NCI-H510A (cell line): ENCODE measurements at regions not wholly inside any gene's neighbourhood (a gene's known extent, or its start where the extent isn't known, plus 50 kb on each side); places are given as distances from the start of the nearest gene placed in this dataset.
"Not testable (repeated sequence)": the region's sequence is repeated elsewhere in the genome, so short reads cannot be mapped to it uniquely, and the experiment has no call there.

Experiments used
- DNase-seq: peaks from one replicate; lab custom pipeline; 2025; lab: John Stamatoyannopoulos, UW

DNA sequence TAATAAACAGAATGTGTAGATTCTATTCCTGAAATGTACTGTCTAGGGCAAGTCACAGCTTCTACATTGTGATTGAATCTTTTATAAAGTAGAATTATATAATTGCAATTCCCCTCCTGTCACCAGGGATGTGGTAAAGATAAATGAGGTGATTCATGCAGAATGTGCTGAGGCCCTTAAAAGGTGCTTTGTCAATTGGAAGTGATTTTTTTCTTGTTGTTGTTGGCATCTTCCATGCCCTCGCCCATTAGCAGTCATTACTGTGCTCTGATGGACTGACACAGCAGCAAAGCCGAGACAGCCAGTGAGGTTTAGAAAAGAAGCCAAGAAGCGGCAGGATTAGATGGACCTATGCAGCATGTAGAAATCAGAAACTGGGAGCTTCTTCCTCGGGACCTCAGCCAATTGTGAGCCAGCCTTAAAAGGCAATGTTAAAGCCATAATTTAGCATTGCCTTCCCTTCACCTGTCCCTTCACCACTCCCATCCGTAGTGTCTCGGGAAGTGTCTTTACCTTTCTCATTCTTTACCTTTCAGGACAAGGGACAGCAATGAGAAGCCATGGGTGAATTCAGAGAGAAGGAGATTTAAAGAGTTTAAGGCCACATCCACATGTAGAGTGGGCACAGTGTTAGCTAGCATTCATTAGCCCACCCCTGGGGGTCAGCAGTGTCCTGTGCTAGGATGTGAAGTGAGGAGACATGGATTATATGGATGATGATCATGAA, 257.8 kb downstream of the PLK2 start:
- no peak for DNase-seq

DNA sequence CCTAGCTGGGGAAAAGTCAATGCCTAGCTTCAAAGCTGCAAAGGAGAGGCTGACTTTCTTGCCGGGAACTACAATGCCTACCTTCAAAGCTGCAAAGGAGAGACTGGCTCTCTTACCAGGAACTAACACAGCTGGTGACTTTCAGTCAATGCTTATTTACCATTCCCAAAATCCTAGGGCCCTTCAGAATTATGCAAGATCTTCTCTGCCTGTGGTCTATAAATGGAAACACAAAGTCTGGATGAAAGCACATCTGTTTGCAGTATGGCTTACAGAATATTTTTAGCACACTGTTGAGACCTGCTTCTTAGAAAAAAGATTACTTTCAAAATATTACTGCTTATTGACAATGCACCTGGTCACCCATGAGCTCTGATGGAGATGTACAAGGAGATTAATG, 259.4 kb downstream of the PLK2 start:
- DNase-seq: no peak

DNA sequence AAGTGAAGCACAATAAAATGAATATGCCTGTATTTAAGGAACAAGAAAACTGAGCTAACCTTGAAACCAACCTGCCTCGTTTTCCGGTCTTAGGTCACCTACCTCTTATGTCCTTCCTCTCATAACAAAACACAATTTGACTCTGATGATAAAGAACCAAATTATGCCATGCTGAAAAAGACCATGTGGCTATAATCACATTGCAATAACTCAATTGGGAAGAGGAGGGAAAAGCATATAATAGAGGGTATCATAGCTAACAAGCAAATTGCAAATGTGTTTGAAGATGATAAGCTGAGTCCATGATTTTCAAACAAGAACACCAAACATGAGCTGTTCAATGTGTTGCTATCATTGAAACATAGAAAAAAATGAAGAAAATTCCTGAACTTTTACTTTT, 260.8 kb downstream of the PLK2 start:
- no peak for DNase-seq

DNA sequence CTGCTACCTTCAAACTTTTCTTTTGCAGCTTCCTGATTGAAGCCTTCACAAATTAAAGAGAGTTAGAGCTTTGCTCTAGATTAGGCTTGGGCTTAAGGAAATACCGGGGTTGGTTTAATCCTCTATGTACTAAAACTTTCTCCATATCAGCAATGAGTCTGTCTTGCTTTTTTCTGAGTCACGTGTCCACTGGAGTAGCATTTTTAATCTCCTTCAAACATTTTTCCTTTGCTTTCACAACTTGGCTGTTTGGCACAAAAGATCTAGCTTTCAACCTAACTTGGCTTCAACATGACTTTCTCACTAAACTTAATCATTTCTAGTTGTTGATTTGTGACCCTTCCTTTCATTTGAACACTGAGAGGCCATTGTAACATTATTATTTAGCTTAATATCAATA, 261.6 kb downstream of the PLK2 start:
- DNase-seq: no peak

DNA sequence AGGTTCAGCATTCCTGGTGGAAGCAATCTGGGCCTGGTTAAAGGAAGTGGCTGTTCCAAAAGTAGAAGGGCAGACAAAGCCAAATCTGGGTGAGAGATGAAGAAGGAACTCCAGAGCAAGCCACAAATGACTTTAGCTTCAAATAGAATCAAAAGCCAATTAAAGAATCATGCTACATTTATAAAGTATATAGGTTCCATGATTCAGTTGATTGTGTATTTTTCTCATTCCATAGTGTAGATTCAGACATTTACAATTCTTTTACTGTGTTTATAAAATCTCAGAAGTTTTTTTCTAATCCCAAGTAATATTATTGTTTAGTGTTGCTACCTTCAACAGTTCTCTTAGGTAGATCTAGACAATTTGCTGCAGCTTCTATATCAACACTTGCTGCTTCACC, 262.0 kb downstream of the PLK2 start:
- no peak for DNase-seq

DNA sequence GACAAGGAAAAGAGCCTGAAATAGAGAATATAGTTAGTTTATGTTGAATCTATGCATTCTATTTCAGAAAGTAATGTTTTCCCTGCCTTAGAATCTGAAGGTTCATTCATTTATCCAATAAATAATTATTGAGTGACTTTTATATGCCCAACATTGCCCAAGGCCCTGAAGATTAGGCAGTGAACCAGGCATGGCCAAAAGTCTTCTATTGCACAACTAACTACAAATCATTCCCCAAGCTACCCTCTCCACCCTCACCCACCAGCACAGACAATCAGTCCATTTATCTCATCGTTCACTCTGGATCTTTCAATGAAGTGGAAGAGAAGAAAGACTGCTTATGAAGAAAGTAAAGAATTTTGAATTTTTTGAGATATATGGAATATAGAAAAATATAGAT, 268.4 kb downstream of the PLK2 start:
- no peak for DNase-seq

DNA sequence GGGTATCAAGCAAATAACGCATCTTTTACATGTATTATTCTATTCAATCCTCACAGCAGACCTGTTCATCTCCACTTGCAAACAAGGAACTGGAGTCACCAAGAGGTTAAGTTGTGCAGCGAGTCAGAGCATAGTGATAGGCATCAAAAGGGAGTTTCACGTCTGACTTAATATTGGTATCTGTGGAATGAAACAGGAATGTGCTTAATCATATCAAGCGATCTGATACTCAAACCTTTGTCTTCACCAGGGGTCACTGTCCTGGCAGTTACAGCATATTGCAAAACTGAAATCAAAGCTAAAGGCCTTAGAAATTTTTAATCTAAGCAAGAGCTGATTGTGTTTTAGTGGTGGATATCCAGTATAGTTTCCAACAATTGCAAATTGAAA, 271.6 kb downstream of the PLK2 start:
- no peak for DNase-seq

DNA sequence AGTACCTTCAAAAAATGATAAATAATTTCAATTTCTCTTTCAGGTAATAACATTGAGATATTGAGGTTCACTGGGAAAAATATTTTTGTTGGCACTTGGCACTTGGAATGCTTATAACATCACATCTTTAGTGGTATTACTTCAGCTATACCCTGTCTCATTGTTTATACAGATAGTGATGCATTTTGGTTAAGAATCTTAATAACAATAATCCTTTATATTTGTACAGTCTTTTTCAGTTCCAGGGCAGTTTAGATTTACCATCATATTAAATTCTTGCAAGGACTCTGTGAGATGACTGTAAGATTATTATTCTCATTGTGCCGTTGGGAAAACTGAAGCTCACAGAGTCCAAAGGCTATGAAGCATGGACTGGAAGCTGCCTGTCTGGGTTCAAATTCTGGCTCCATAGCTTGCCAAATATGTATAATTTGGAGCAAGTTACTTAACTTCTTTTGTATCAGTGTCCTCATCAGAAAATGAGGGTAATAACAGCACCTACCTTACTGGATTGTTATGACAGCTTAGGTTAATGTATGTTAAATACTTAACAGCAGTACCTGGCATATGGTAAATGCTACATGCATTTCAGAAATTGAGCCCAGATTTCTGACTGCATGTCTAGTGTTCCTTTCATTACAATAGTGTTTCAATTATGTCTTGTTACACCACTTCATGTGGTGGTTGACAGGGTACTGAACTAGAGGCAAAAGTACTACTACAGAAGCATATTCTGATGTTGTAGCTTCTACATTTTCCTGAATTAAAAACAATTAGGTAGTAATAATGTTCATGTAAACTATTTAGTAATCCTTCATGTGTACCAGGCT, 272.2 kb downstream of the PLK2 start:
- DNase-seq: no peak

DNA sequence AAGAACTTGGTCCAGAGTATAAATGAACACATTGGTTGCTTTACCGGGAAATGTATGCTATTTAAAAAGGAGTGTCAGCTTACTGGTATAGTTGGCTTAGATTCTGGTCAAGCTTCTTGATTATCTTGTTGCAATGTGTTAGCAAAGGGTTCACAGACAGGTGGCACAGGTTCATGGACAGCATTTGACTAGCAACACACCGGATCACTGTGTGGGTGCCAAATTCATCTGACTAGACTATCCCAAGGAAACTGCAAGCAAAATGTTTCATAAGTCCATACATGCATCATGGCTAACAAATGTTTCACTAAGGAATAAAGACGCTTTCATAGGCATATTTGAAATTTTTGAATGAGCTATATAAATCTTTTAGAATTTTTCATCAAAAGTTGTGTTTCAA, 274.1 kb downstream of the PLK2 start:
- DNase-seq: no peak

DNA sequence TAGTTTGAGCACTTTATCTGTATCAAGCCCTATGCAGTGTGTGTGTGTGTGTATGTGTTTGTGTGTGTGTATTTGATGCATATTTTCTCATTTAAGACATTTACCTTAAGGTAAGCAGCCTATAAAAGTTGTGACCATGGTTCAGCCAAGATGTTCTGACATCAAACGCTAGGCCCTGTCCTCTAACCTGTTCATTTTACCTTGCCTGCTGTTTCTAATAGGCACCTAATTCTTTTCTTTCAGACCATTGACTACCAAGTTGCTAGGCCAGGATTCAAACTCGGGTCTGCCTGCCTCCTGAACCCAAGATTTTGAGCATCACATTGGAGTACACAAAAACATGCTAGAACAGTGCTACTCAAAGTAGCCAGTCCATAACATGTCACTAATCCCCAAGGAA, 274.5 kb downstream of the PLK2 start:
- no peak for DNase-seq

DNA sequence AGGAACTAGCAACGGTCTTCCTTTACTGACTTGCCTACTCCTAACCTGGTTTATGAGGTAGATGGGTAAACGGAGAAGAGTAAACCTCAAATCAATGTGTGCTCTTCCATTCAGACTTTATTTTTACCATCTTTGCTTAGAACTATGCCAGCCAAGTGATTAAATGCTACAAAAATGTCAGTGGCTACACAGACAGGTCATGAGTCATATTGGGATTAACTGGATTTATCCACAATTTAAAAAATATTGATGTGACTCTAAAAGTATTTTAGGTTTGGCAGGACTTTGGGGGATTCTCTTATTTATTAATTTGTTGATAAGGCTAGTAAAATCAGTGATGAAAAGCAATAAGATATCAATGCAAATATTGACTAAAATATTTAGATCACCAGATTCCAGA, 275.0 kb downstream of the PLK2 start:
- DNase-seq: no peak

DNA sequence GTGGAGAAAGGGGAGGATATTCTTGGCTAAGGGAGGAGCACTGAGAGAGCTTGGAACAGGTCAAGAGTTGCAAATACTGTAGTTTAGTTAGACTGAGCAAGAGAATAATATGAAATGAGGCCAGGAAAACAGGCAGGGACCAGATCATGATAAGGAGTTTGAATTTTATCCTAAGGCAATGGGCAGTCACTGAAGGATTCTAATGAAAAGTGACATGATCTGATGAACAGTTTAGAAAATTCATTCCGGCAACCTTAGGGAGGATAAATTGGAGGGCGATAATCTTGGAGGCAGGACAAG, 276.1 kb downstream of the PLK2 start:
- DNase-seq: no peak

DNA sequence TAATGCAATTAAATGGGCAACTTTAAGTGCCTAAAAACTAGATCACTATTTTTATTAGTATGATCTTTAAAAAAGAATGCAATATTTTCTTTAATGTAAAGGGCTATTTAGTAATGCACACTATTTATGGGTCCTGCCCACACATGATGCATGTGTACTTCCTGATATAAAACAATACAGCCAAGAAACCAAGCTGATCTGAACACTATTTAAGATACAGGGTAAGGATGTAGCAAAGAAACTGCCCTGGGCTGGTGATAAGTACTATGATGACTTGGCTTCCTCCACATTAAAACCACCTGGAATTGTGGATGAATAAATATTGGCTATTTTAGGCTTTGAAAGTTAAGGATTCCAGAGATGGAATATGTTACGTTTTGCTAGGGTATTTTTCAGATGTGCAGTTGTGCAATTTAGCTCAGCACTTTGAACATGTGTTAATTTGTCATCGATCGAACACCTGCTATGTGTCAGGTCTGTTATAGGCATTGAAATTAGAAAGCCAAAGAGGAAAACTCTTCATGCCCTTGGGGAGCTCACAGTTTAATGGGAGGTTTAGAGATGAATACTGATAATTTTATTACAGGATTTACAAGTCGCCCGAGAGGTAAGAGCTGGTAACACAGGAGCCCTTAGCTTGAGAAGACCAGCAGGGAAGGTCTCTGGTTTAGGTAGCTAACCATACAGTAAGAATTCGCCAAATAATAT, 276.7 kb downstream of the PLK2 start:
- no peak for DNase-seq

DNA sequence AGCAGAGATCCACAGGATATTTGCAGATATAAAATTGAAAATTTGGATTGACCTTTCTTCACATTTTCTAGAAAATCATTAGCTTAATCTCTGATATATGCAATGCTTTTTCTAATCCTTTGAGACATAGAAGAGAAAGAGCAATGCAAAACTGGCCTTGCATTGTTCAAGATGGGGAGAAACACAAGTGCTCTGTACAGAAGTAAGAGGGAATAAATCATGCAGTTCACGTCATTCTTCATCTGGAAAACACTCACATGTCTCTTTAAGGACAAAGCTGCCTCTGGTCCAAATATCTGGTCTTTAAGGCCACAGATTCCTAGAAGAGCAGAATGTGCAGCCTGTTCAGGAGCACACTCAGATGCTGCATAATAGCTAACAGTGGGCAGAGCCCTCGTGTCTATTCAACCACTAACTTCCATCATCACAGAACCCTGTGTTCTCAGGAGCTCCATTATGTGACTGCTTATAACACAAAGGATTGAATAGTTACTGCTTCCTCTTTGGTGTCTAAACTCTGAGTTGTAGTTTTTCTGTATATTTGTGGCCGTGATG, 277.5 kb downstream of the PLK2 start:
- no peak for DNase-seq

DNA sequence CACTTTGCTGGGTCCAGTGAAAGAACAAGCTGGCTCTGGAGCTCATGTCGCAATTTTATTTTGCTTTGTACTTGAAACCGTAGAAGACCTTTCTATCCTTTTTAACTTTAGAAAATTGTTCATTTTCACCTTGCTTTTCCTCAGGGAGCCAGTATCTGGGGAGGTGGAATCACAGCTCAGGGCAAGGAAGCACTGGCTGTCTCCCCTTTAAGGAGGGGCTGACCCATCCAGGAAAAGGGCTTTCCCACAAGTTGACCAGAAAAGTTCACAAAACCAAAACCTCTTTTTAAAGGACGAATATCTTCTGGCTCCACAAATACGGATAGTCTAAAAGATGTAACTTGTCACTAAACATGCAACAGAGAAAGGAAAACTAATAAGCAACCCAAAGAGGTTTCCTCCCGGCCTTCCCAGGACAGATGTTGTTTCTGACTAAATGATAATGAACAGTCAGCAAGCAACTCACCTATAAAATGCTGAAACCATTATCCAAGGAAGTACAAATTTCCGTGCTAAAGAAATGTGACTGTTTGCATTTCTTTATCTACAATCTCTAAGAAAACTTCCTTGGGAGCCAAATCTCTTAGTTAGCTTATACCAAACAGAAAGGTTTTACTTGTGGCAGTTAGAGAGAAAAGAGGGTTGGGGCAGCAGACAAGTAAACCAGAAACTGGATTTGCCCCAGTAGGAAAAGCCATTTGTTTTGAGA, 278.2 kb downstream of the PLK2 start:
- no peak for DNase-seq

DNA sequence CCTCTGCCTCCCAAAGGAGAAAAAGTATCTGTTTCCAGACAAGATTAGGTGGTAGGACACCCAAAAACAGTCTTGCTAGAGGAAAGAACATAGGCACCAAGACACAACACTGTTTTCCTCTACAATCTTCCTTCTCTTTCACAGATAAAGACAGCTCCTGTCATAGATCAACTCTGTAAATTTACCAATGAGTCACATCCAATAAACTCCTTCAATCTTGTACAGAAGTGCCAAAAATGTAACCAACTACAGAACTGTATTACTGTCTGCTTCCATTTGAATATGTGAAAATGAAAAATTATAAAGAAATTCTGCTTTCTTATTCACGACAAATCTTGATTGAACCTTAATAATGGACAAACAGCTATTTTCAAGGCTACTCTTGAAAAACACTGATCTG, 286.9 kb downstream of the PLK2 start:
- no peak for DNase-seq

DNA sequence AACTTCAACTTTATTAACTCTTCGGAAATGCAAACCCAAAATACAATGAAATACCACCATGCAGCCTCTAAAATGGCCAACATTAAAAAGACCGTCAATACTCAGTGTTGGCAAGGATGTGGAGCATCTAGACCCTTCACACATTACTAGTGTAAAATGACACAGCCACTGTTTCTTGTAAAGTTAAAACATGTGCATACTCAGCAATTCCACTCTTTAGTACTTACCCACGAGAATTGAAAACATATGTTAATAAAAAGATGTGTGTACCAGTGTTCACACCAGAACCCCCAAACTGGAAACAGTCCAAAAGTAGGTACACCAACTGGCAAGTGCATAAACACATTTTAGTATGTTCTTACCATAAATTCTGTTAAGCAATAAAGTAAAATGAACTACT, 294.7 kb downstream of the PLK2 start:
- no peak for DNase-seq

DNA sequence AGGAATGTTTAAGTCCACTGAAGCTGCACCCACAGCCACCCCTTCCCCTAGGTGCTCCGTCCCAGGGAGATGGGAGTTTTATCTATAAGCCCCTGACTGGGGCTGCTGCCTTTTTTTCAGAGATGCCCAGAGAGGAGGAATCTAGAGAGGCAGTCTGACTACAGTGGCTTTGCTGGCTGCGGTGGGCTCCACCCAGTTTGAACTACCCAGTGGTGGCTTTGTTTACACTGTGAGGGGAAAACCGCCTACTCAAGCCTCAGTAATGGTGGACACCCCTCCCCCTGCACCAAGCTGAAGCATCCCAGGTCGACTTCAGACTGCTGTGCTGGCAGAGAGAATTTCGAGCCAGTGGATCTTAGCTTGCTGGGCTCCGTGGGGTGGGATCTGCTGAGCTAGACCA, 298.0 kb downstream of the PLK2 start:
- DNase-seq: not testable (repeated sequence)

DNA sequence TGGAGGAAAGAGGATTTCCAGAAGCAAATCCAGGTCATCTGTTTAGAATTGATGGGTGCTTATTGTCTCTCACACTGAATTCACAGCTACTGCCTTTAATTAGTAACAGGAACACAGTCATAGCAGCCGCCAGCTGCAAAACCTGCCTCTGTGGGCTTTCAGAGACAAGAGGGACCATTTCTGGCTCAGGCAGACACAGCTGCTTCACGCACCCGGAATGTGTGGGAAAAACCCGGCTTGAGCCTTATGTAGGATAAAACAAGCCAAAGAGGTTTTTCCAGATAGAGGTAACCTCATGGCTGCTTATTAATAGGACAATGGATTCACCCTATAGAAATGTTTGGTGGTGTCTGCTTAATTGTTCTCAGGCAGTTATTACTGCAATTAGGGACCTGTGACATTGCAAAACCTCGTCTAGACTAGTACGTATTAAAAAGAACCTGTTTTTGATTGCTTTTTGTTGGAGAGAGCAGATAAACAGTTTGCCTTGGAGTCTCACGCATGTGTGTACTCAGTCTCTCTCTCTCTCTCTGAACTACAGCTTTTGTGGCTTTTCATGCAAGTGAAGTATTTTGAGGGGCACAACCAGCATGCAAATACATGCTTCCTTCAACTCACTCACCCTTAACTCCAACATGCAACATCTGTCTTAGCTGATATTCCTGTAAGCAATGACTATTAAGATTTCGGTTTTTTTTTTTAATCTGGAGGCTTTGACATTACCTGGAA, 302.7 kb downstream of the PLK2 start:
- no peak for DNase-seq

DNA sequence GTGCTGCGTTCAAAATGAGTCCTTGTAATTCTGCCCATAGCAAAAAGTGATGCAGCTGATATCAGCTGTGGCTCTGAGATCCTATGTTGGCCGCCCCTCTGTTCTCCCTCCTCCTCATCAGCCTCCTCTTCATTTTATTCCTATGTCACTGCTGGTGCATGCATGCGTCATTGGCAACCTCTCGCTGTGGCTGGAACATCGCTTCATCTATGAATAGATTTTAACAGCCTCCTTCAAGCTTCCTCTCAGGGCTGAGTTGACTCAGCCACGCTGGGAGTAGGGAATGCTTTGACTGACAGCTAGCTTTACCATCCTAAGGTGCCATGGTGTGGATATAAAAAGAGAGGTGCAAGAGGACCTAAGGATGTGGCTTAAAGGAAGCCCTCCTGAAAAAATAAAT, 303.5 kb downstream of the PLK2 start:
- DNase-seq: no peak

DNA sequence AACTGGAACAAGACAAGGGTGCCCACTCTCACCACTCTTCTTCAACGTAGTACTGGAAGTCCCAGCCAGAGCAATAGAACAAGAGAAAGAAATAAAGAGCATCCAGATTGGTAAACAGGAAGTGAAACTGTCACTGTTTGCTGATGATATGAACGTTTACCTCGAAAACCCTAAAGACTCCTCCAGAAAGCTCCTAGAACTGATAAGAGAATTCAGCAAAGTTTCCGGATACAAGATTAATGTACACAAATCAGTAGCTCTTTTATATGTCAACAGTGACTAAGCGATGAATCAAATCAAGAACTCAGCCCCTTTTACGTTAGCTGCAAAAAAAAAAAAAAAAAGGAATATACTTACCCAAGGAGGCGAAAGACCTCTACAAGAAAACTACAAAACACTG, 306.6 kb downstream of the PLK2 start:
- no peak for DNase-seq

DNA sequence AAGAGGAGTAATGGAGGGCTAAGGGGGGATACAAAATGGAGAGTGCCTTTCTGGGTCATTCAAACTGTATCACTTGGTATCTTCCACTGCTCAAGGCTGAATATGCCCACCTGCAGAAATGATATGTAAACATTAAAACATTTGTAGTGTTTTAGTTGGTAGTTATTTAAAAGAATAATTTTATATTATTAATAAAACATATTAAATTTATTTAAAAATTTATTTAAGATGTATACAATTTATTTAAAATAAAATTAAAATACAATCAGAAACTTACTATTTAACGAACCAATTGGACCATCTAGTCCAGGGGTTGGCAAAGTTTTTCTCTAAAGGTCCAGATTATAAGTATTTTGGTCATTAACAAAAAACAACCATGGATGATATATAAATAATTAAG, 308.5 kb downstream of the PLK2 start:
- no peak for DNase-seq
